ENCODE measurements at regions not wholly inside any gene's neighbourhood (a gene's known extent, or its start where the extent isn't known, plus 50 kb on each side); places are given as distances from the start of the nearest gene placed in this dataset.

- TF ChIP-seq POLR2A (IDR thresholded peaks at IDR 0.05) (no peak), CTCF (IDR thresholded peaks at IDR 0.05) (no peak)
These were observed 156.1 kb downstream of the KIF20B start for GRCh38 chr10:89857431-89858042.

Data from body of pancreas (tissue), 4 donors.